IMR-90 (cell line): ENCODE measurements at regions not wholly inside any gene's neighbourhood (a gene's known extent, or its start where the extent isn't known, plus 50 kb on each side); places are given as distances from the start of the nearest gene placed in this dataset.

ENCODE experiments used
- ATAC-seq: fragments of 200-7000 bp; cut with Tn5 transposase; 2 replicates; pipeline ENCODE4 v1.9.1; 2020; ENCODE audit warnings: low read depth, mild to moderate bottlenecking, moderate library complexity
- BruUV-seq: library from RNA; stranded (reverse); fragments of 400-500 nt; replicated peaks from 2 replicates; lab custom pipeline; 2021; lab: Mats Ljungman, UMichigan
- CTCF ChIA-PET: fragments of 300-600 bp; formaldehyde crosslinking; extraction: SDS; loops from one replicate; lab custom pipeline; 2021; ENCODE audit warnings: antibody characterized with exemption; lab: Yijun Ruan, JAX
- POLR2A ChIA-PET: fragments of 300-600 bp; sonication (Branson Sonifier 250); formaldehyde crosslinking; loops from one replicate; lab custom pipeline; 2022; ENCODE audit warnings: antibody characterized with exemption; ENCODE audit not compliant: unreplicated experiment; lab: Charles Lee
- DNase-seq: peaks from one replicate; pipeline ENCODE4 v3.0.0; 2013
- H2AFZ ChIP-seq: replicated peaks from 2 replicates; pipeline ENCODE3; 2013; ENCODE audit warnings: low read length, mild to moderate bottlenecking; ENCODE audit not compliant: poor library complexity
- H2AK5ac ChIP-seq: 2 replicates; pipeline ENCODE4 v1.6.1; 2013; ENCODE audit warnings: low read depth, low read length, inconsistent platforms
- H2AK9ac ChIP-seq: replicated peaks from 2 replicates; pipeline ENCODE3; 2013; ENCODE audit warnings: mild to moderate bottlenecking, low read depth, low read length, moderate library complexity; ENCODE audit not compliant: poor library complexity
- H2BK120ac ChIP-seq: 2 replicates; pipeline ENCODE4 v1.6.1; 2013; ENCODE audit warnings: low read depth, low read length, inconsistent platforms
- H2BK15ac ChIP-seq: 3 replicates; pipeline ENCODE4 v1.6.1; 2013; ENCODE audit warnings: low read depth, low read length, inconsistent platforms
- H2BK20ac ChIP-seq: 2 replicates; pipeline ENCODE4 v1.6.1; 2013; ENCODE audit warnings: low read depth, mild to moderate bottlenecking, inconsistent platforms, low read length, moderate library complexity
- H2BK5ac ChIP-seq: 2 replicates; pipeline ENCODE4 v1.6.1; 2013; ENCODE audit warnings: mild to moderate bottlenecking, low read depth, low read length, inconsistent platforms; ENCODE audit not compliant: poor library complexity, severe bottlenecking
- H3K14ac ChIP-seq: replicated peaks from 2 replicates; pipeline ENCODE4 v1.6.1; 2013; ENCODE audit warnings: low read depth, low read length, inconsistent platforms
- H3K18ac ChIP-seq: 2 replicates; pipeline ENCODE4 v1.6.1; 2013; ENCODE audit warnings: low read depth, low read length, control low read depth
- H3K23ac ChIP-seq: 2 replicates; pipeline ENCODE4 v1.6.1; 2013; ENCODE audit warnings: low read depth, low read length, inconsistent platforms
- H3K27ac ChIP-seq: 2 replicates; pipeline ENCODE4 v1.5.1; 2013; ENCODE audit warnings: mild to moderate bottlenecking, control low read depth, low read length; ENCODE audit not compliant: insufficient read depth
- H3K27me3 ChIP-seq: 2 replicates; pipeline ENCODE4 v1.6.1; 2013; ENCODE audit warnings: low read length; ENCODE audit not compliant: control insufficient read depth, insufficient read depth
- H3K36me3 ChIP-seq: 2 replicates; pipeline ENCODE4 v1.6.1; 2013; ENCODE audit warnings: low read length, mixed read lengths; ENCODE audit not compliant: control insufficient read depth, insufficient read depth
- H3K4ac ChIP-seq: 2 replicates; pipeline ENCODE4 v1.6.1; 2013; ENCODE audit warnings: low read depth, low read length, inconsistent platforms
- H3K4me1 ChIP-seq: 2 replicates; pipeline ENCODE4 v1.6.1; 2013; ENCODE audit warnings: low read length, mixed read lengths; ENCODE audit not compliant: control insufficient read depth, insufficient read depth
- H3K4me2 ChIP-seq: 2 replicates; pipeline ENCODE4 v1.6.1; 2013; ENCODE audit warnings: low read depth, mild to moderate bottlenecking, control low read depth, low read length, moderate library complexity
- H3K4me3 ChIP-seq: 2 replicates; pipeline ENCODE4 v1.5.1; 2013; ENCODE audit warnings: low read depth, mild to moderate bottlenecking, control low read depth, low read length, moderate library complexity; ENCODE audit not compliant: insufficient read depth
- H3K56ac ChIP-seq: 2 replicates; pipeline ENCODE4 v1.6.1; 2013; ENCODE audit warnings: low read length, inconsistent platforms; ENCODE audit not compliant: insufficient read depth; ENCODE audit errors: extremely low read depth
- H3K79me1 ChIP-seq, 2 experiments: 2 replicates each; pipeline ENCODE4 v1.6.1; 2013; ENCODE audit warnings: low read length in 2 of 2, inconsistent platforms in 1 of 2, low read depth in 1 of 2
- H3K9ac ChIP-seq: 2 replicates; pipeline ENCODE4 v1.6.1; 2013; ENCODE audit warnings: low read depth, low read length, control low read depth
- H3K9me1 ChIP-seq: 2 replicates; pipeline ENCODE4 v1.6.1; 2013; ENCODE audit warnings: low read length, inconsistent platforms; ENCODE audit not compliant: insufficient read depth
- H3K9me3 ChIP-seq: 2 replicates; pipeline ENCODE4 v1.6.1; 2013; ENCODE audit warnings: low read length; ENCODE audit not compliant: control insufficient read depth, insufficient read depth
- H4K20me1 ChIP-seq: 2 replicates; pipeline ENCODE4 v1.6.1; 2013; ENCODE audit warnings: low read length, inconsistent platforms; ENCODE audit not compliant: insufficient read depth
- H4K5ac ChIP-seq: 2 replicates; pipeline ENCODE4 v1.6.1; 2013; ENCODE audit warnings: mild to moderate bottlenecking, low read depth, low read length, control low read depth
- H4K8ac ChIP-seq, 2 experiments: 2 replicates each; pipeline ENCODE4 v1.6.1; 2013; ENCODE audit warnings: low read depth in 2 of 2, low read length in 2 of 2, control low read depth in 1 of 2, inconsistent platforms in 1 of 2
- H4K91ac ChIP-seq: 2 replicates; pipeline ENCODE4 v1.6.1; 2013; ENCODE audit warnings: low read depth, low read length, inconsistent platforms; ENCODE audit not compliant: insufficient read depth
- CEBPB ChIP-seq: IDR thresholded peaks from 2 replicates; pipeline ENCODE4 v1.6.1; 2012; ENCODE audit warnings: low read depth, low read length, improper control_type of control experiment
- ELK1 ChIP-seq: fragments of 150-350 bp; IDR thresholded peaks from 2 replicates; pipeline ENCODE4 v1.6.1; 2016; ENCODE audit warnings: low read depth, mild to moderate bottlenecking, low read length, moderate library complexity, borderline replicate concordance
- NFE2L2 ChIP-seq: fragments of 150-350 bp; IDR thresholded peaks from 2 replicates; pipeline ENCODE4 v1.6.1; 2016; ENCODE audit warnings: low read depth, mild to moderate bottlenecking, low read length
- SMC3 ChIP-seq: fragments of 150-350 bp; IDR thresholded peaks from 2 replicates; pipeline ENCODE4 v1.6.1; 2016; ENCODE audit warnings: low read depth, mild to moderate bottlenecking, antibody characterized with exemption, low read length, moderate library complexity
- WGBS, 2 experiments: methylation state at CpG; one replicate each; pipeline versions ENCODE4 v1.1.5 to v1.1.7; 2013; ENCODE audit warnings: missing lambda C conversion rate in 2 of 2; ENCODE audit not compliant: insufficient read length in 1 of 2; ENCODE audit errors: extremely low coverage in 2 of 2; 5-methylcytosine and 5-hydroxymethylcytosine counted together
- dilution Hi-C: fragments of 300-500 bp; cut with HindIII; formaldehyde crosslinking; loops from one replicate; pipeline ENCODE4 v1.14.3; 2018; ENCODE audit warnings: low sequenced_read_pairs; ENCODE audit not compliant: unreplicated experiment
- in situ Hi-C: fragments of 300-500 bp; cut with MboI; formaldehyde crosslinking; loops from 3 replicates; pipeline ENCODE4 v1.14.3; 2019; ENCODE audit warnings: low sequenced_read_pairs, inconsistent platforms, mixed read lengths
- intact Hi-C: fragments of 100-400 bp; cut with micrococcal nuclease; formaldehyde crosslinking; loops from 2 replicates; pipeline ENCODE4 v1.10.0; 2022

DNA sequence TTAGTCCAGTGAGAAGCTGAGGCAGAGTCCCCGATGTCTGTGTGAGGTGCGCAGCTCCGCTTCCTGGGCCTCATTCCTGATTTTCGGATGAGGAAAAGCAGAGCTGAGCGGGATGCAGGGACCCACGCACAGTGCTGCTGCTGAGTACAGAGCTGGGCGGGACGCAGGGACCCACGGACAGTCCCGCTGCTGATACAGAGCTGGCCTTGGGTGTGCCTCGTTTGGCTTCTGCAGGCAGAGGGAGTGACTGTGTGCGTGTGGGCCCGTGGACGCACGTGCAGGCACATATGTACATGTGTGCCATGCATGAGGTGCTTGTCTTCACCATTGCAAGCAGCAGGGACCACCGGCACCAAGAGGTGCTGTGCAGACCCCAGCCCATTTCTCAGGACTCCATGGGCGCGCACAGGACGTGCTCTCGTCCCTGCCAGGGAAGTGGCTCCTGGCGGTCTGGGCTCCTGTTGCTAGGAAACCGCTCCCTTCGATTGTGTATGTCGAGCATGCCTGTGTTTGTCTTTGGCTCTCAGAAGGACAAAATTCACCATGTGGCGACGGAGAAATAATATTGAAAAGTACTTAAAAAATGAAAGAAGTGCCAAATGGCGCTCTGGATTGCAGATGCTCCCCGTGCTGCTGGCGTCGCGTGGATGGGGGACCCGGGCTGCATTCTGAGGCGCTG is 303.8 kb upstream of the MKI67 start:
- H2BK120ac ChIP-seq = no peak overlapping the region
- intact Hi-C loops (no loop called here), in situ Hi-C loops (no loop called here), dilution Hi-C loops (no loop called here)
- H3K9ac ChIP-seq = no peak overlapping the region
- H3K4me2 ChIP-seq = no peak overlapping the region
- no peaks in the 10 kb centered on the region for H3K36me3 ChIP-seq
- H3K4ac ChIP-seq = no peak overlapping the region
- H3K14ac ChIP-seq = no peak overlapping the region
- H4K20me1 ChIP-seq = no peaks in the 10 kb centered on the region
- no peak overlapping the region for H3K23ac ChIP-seq
- H2BK20ac ChIP-seq = no peak overlapping the region
- H3K9me3 ChIP-seq = peaks cover 49% of the 10 kb centered on the region
- no peak overlapping the region for H4K8ac ChIP-seq
- BruUV-seq = no TSS peak
- H4K5ac ChIP-seq = no peak overlapping the region
- CTCF ChIA-PET = no interaction called here
- H2BK15ac ChIP-seq = no peak overlapping the region
- no peaks in the 10 kb centered on the region for H3K9me1 ChIP-seq
- no peak for ATAC-seq
- 70% methylated on average over 19 of the region's 33 CpGs; no CpG with 5 or more reads in 1 of the 2 experiments for WGBS, 2 experiments
- no peak overlapping the region for H2AFZ ChIP-seq
- no peak overlapping the region for H2AK5ac ChIP-seq
- no peaks in the 10 kb centered on the region for H3K27me3 ChIP-seq
- H4K91ac ChIP-seq = no peak overlapping the region
- H3K4me1 ChIP-seq = no peaks in the 10 kb centered on the region
- no peak for TF ChIP-seq SMC3
- no peak for TF ChIP-seq ELK1
- no peak for TF ChIP-seq CEBPB
- TF ChIP-seq NFE2L2 = no peak
- H3K56ac ChIP-seq = no peak overlapping the region
- no peak overlapping the region for H2BK5ac ChIP-seq
- no peak overlapping the region for H2AK9ac ChIP-seq
- POLR2A ChIA-PET = no interaction called here
- no peak for DNase-seq
- no peaks in the 10 kb centered on the region for H3K79me1 ChIP-seq
- no peak overlapping the region for H3K4me3 ChIP-seq
- no peak overlapping the region for H3K18ac ChIP-seq
- no peak overlapping the region for H3K27ac ChIP-seq
